HepG2 (cell line): ENCODE measurements at regions not wholly inside any gene's neighbourhood (a gene's known extent, or its start where the extent isn't known, plus 50 kb on each side); places are given as distances from the start of the nearest gene placed in this dataset.

Experiments used
- ATAC-seq: fragments of 200-7000 bp; cut with Tn5 transposase; 3 replicates; pipeline ENCODE4 v1.9.1; 2020; ENCODE audit warnings: mild to moderate bottlenecking, moderate library complexity
- BruUV-seq: library from RNA; stranded (reverse); fragments of 400-500 nt; replicated peaks from 2 replicates; lab custom pipeline; 2021; lab: Mats Ljungman, UMichigan
- CTCF ChIA-PET: fragments of 300-600 bp; formaldehyde crosslinking; extraction: SDS; loops from one replicate; lab custom pipeline; 2021; ENCODE audit warnings: low total read pairs, inconsistent platforms, low intra/inter-chr PET ratio; lab: Yijun Ruan, JAX
- POLR2A ChIA-PET: fragments of 350-600 bp; sonication (Branson Sonifier 250); formaldehyde crosslinking; loops from one replicate; lab custom pipeline; 2020; ENCODE audit warnings: antibody characterized with exemption, inconsistent platforms; lab: Yijun Ruan, JAX
- DNase-seq: peaks from one replicate; pipeline ENCODE4 v3.0.0-alpha.2; 2015; ENCODE audit warnings: low spot score
- FAIRE-seq: peaks from 3 replicates; lab custom pipeline; 2011; peaks lifted over from hg19 to GRCh38; lab: Jason Lieb, UNC
- H2AFZ ChIP-seq: one replicate; pipeline ENCODE4 v1.6.1; 2011; ENCODE audit warnings: low read length, inconsistent platforms
- H3K27ac ChIP-seq: fragments of 300-600 bp; 3 replicates; pipeline ENCODE4 v1.8.0; 2011; ENCODE audit warnings: mixed run types, mild to moderate bottlenecking, mixed read lengths, low read length, inconsistent platforms; ENCODE audit not compliant: insufficient read depth; ENCODE audit errors: extremely low read length
- H3K27me3 ChIP-seq, 2 experiments: fragments of 200-600 bp in 1 of 2; 2 replicates in 1 of 2; 3 replicates in 1 of 2; pipeline versions ENCODE4 v1.6.0 to v1.8.0; 2011; ENCODE audit warnings: low read length in 2 of 2, mild to moderate bottlenecking in 2 of 2, moderate library complexity in 2 of 2, inconsistent platforms in 1 of 2; ENCODE audit not compliant: insufficient read depth in 2 of 2, control insufficient read depth in 1 of 2
- H3K36me3 ChIP-seq, 2 experiments: fragments of 200-600 bp in 1 of 2; replicated peaks in 1 of 2; 2 replicates in 1 of 2; 3 replicates in 1 of 2; pipeline versions ENCODE4 v1.5.1 to v1.8.0; 2011; ENCODE audit warnings: low read length in 2 of 2, inconsistent platforms in 1 of 2; ENCODE audit not compliant: insufficient read depth in 2 of 2, control insufficient read depth in 1 of 2
- H3K4me1 ChIP-seq: 2 replicates; pipeline ENCODE4 v1.5.1; 2012; ENCODE audit warnings: low read length, inconsistent platforms; ENCODE audit not compliant: insufficient read depth
- H3K4me2 ChIP-seq: 2 replicates; pipeline ENCODE4 v1.6.0; 2011; ENCODE audit warnings: low read depth, low read length, inconsistent platforms
- H3K4me3 ChIP-seq, 3 experiments: fragments of 200-600 bp in 1 of 3; sonication (generic), shearing (Covaris generic) in 1 of 3; replicated peaks in 1 of 3; 2 replicates each; pipeline ENCODE4 v1.5.1; 2011 to 2016; ENCODE audit warnings: low read length in 3 of 3, inconsistent platforms in 2 of 3, low read depth in 2 of 3, mild to moderate bottlenecking in 2 of 3, control low read depth in 1 of 3, mixed read lengths in 1 of 3; ENCODE audit not compliant: insufficient read depth in 1 of 3
- H3K79me2 ChIP-seq: one replicate; pipeline ENCODE4 v1.6.1; 2011; ENCODE audit warnings: low read length, inconsistent platforms; ENCODE audit not compliant: insufficient read depth
- H3K9ac ChIP-seq: 2 replicates; pipeline ENCODE4 v1.6.0; 2011; ENCODE audit warnings: mild to moderate bottlenecking, low read depth, low read length, inconsistent platforms; ENCODE audit not compliant: insufficient read depth
- H3K9me3 ChIP-seq: 2 replicates; pipeline ENCODE4 v1.5.1; 2012; ENCODE audit warnings: mild to moderate bottlenecking, low read length
- H4K20me1 ChIP-seq: 2 replicates; pipeline ENCODE4 v1.6.0; 2011; ENCODE audit warnings: inconsistent platforms, mild to moderate bottlenecking, low read length, moderate library complexity; ENCODE audit not compliant: insufficient read depth
- ADNP ChIP-seq: sonication (generic); formaldehyde crosslinking; IDR thresholded peaks from 2 replicates; pipeline ENCODE4 v1.4.0; 2020; ENCODE audit warnings: missing genetic modification reagents
- ATF7 ChIP-seq, 2 experiments: fragments of 450-650 bp in 1 of 2; sonication (generic) in 1 of 2; formaldehyde crosslinking in 1 of 2; IDR thresholded peaks; 2 replicates each; pipeline versions ENCODE4 v1.4.0 to v1.6.1; 2016 to 2020; ENCODE audit warnings: antibody characterized with exemption in 1 of 2, mild to moderate bottlenecking in 1 of 2, missing genetic modification reagents in 1 of 2
- CREB1 ChIP-seq, 2 experiments: fragments of 450-650 bp in 1 of 2; IDR thresholded peaks; 2 replicates each; pipeline ENCODE4 v1.6.1; 2016 to 2017; ENCODE audit warnings: control low read depth in 1 of 2, mild to moderate bottlenecking in 1 of 2, missing compliant biosample characterization in 1 of 2, missing genetic modification characterization in 1 of 2
- HNF4A ChIP-seq: sonication (generic); formaldehyde crosslinking; IDR thresholded peaks from 2 replicates; pipeline ENCODE4 v1.4.0; 2020; ENCODE audit warnings: missing genetic modification reagents
- WGBS: methylation state at CpG from one replicate; pipeline ENCODE4 v1.1.6; 2017; ENCODE audit warnings: low lambda C conversion rate; 5-methylcytosine and 5-hydroxymethylcytosine counted together
- in situ Hi-C: cut with HindIII; loops from 2 replicates; pipeline ENCODE4 v1.10.0; 2017; ENCODE audit warnings: low pct_unique_long_range_greater_than_20kb; ENCODE audit not compliant: extremely low pct_ligation_motif_present
- intact Hi-C: fragments of 100-400 bp; cut with micrococcal nuclease; formaldehyde crosslinking; loops from one replicate; pipeline ENCODE4 v1.10.0; 2022; ENCODE audit not compliant: unreplicated experiment
- TF ChIP-seq, protein P1 (sequence below), 2 experiments: sonication (generic) in 1 of 2; formaldehyde crosslinking in 1 of 2; IDR thresholded peaks; 2 replicates each; pipeline versions ENCODE4 v1.5.1 to v1.6.1; 2011 to 2020; ENCODE audit warnings: borderline replicate concordance in 1 of 2, low read depth in 1 of 2, low read length in 1 of 2, mild to moderate bottlenecking in 1 of 2, missing genetic modification reagents in 1 of 2, moderate library complexity in 1 of 2

DNA sequence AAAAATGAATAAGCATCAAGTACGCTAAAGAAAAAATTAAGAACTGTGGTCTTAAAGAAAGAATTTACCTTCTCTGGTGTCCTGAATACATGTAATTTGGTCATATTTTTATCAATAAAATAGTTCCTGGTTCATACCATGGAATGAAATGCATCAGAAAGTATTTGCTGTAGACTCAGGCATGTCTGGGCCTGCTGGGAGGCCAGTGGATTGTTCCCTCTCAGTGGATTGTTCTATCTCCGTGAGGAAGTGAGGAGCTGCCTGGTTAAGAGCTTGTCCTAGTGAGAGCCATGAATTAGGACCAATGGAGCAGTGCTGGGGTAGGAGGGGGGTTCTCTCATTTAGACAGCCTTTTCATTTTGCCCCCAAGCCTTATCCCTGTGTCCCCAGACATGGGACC is 211.7 kb upstream of the HABP2 start:
- CTCF ChIA-PET = no interaction called here

DNA sequence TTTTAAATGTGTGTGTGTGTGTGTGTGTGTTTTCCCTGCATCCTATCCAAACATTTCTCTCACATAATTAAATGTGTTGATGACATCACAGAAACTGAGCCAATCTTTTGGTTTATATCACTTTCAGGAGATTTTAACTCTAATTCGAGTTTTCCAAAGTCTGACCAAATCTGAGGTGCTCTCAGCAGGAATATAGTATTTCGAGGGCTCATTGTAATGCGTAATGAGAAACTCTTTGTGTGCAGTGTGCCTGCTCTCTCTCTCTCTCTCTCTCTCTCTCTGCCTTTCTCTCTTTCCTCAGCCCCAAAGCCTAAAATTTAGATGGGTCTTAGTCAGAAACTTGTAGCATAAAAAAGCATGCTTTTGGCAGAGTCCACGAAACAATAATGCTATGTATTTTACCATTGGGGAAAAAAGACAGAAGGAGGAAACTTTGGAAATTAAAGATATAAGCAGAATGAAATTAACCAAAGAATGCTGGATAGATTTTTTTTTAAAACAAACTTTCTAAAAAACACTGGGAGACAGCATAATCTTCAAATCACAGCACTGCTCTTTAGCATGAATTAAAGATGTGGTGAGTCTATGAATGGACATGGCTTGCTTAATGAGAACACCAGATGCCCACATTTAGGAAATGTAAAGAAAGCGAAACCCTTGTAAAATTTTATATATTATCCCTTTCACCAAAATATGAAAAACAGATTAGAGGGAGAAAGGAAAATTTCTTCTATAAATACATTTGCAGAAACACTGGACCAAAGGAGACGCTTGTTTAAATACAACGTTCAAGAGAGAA is 206.8 kb upstream of the HABP2 start:
- H3K4me2 ChIP-seq = no peak overlapping the region
- no peaks in the 10 kb centered on the region for H4K20me1 ChIP-seq
- no peaks in the 10 kb centered on the region for H3K9me3 ChIP-seq
- H2AFZ ChIP-seq = no peak overlapping the region
- ATAC-seq = no peak
- in situ Hi-C loops = no loop called here
- 15% methylated on average over 7 of the region's 7 CpGs for WGBS
- H3K4me3 ChIP-seq = no peak overlapping the region
- BruUV-seq = no TSS peak
- H3K27me3 ChIP-seq = peaks cover 0 to 6% of the 10 kb centered on the region in 2 experiments; a peak in 1 of 5 replicates
- ChIA-PET POLR2A (no interaction called here), CTCF (no interaction called here)
- H3K36me3 ChIP-seq = no peaks in the 10 kb centered on the region
- H3K27ac ChIP-seq = no peak overlapping the region
- FAIRE-seq = no peak
- DNase-seq = no peak
- H3K79me2 ChIP-seq = no peaks in the 10 kb centered on the region
- TF ChIP-seq ATF7 (IDR thresholded peaks at IDR 0.05) (0 out of 2 replicates have a peak, but pooled peaks have one; percentile 5), ATF7 (CRISPR knock-in tag; IDR thresholded peaks at IDR 0.05) (no peak), CREB1 (IDR thresholded peaks at IDR 0.05) (peak; percentile 71; the same call in 1 of the 2 replicates), CREB1 (CRISPR knock-in tag; IDR thresholded peaks at IDR 0.05) (no peak)
- TF ChIP-seq, protein P1, sequence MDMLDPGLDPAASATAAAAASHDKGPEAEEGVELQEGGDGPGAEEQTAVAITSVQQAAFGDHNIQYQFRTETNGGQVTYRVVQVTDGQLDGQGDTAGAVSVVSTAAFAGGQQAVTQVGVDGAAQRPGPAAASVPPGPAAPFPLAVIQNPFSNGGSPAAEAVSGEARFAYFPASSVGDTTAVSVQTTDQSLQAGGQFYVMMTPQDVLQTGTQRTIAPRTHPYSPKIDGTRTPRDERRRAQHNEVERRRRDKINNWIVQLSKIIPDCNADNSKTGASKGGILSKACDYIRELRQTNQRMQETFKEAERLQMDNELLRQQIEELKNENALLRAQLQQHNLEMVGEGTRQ (IDR thresholded peaks at IDR 0.05; ENCODE audit: low read depth, low read length) = no peak
- TF ChIP-seq, protein P1 (CRISPR knock-in tag; IDR thresholded peaks at IDR 0.05; ENCODE audit: borderline replicate concordance) = no peak
- TF ChIP-seq, all 625 proteins: peak for 2
- no peaks in the 10 kb centered on the region for H3K4me1 ChIP-seq
- no peak overlapping the region for H3K9ac ChIP-seq
- intact Hi-C loops = no loop called here

More for the DNA sequence above, 211.7 kb upstream of the HABP2 start:
- in situ Hi-C loops = no loop called here
- 40% methylated on average over 2 of the region's 2 CpGs for WGBS
- no peaks in the 10 kb centered on the region for H3K4me1 ChIP-seq
- POLR2A ChIA-PET = no interaction called here
- H2AFZ ChIP-seq = no peak overlapping the region
- H3K4me2 ChIP-seq = no peak overlapping the region
- BruUV-seq = no TSS peak
- no peak for FAIRE-seq
- no peaks in the 10 kb centered on the region for H3K9me3 ChIP-seq
- H3K27me3 ChIP-seq = peaks cover 0 to 15% of the 10 kb centered on the region in 2 experiments; a peak in 2 of 5 replicates
- no peaks in the 10 kb centered on the region for H3K36me3 ChIP-seq
- no peak overlapping the region for H3K27ac ChIP-seq
- H3K4me3 ChIP-seq = no peak overlapping the region
- no peak for TF ChIP-seq HNF4A (CRISPR knock-in tag)
- TF ChIP-seq ADNP (CRISPR knock-in tag) = no peak
- no peaks in the 10 kb centered on the region for H4K20me1 ChIP-seq
- no peak for ATAC-seq
- no peaks in the 10 kb centered on the region for H3K79me2 ChIP-seq
- no peak overlapping the region for H3K9ac ChIP-seq
- no peak for DNase-seq
- intact Hi-C loops = no loop called here
